Transverse colon (tissue), 4 donors: ENCODE measurements at regions not wholly inside any gene's neighbourhood (a gene's known extent, or its start where the extent isn't known, plus 50 kb on each side); places are given as distances from the start of the nearest gene placed in this dataset.

Experiments
- CTCF ChIP-seq, 5 experiments: fragments of 200-600 bp in 3 of 5; fragments of 450-650 bp in 2 of 5; sonication (generic) in 3 of 5; IDR thresholded peaks; 1 replicate in 2 of 5; 2 replicates in 3 of 5; pipeline ENCODE4 v1.5.1; 2016 to 2017; ENCODE audit warnings: antibody characterized with exemption in 5 of 5, inconsistent platforms in 3 of 5, mild to moderate bottlenecking in 2 of 5, moderate library complexity in 1 of 5
- EP300 ChIP-seq: sonication (generic); formaldehyde crosslinking; IDR thresholded peaks from one replicate; pipeline ENCODE4 v1.6.1; 2017; ENCODE audit warnings: antibody characterized with exemption, low read depth
- POLR2A ChIP-seq: fragments of 450-650 bp; IDR thresholded peaks from one replicate; pipeline ENCODE4 v1.6.1; 2016; ENCODE audit warnings: antibody characterized with exemption, mild to moderate bottlenecking, moderate library complexity
- POLR2AphosphoS5 ChIP-seq, 3 donors: sonication (generic); formaldehyde crosslinking; IDR thresholded peaks; one replicate each; pipeline ENCODE4 v1.6.1; 2016; ENCODE audit warnings: antibody characterized with exemption in 3 of 3

- TF ChIP-seq CTCF (IDR thresholded peaks at IDR 0.05) (no peak), POLR2AphosphoS5 (IDR thresholded peaks at IDR 0.05) (no peak), POLR2A (no peak), EP300 (no peak)
Observed at GRCh38 chr9:129282272-129282671, 104.2 kb upstream of the IER5L start.
